ENCODE measurements at regions not wholly inside any gene's neighbourhood (a gene's known extent, or its start where the extent isn't known, plus 50 kb on each side); places are given as distances from the start of the nearest gene placed in this dataset.

DNA sequence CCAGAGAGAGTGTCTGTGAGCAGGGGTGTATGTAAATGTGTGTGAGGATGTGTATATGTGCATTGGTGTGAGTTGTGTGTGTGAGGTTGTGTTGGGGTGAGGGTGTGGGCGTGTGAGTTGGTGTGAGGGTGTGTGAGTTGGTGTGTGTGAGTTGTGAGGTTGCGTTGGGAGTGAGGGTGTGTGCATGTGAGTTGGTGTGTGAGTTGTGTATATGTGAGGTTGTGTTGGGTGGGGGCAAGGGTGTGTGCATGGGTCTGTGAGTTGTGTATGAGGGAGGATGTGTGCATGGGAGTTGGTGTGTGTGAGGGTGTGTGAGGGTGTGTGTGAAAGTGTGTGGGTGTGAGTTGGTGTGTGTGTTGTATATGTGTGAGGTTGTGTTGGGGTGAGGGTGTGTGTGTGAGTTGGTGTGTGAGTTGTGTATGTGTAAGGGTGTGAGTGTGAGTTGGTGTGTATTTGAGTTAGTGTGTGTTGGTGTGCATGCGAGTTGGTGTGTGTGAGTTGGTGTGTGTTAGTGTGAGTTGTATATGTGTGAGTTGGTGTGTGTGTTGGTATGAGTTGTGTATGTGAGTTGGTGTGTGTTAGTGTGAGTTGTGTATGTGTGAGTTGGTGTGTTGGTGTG is 161.6 kb upstream of the IER5L start:
- no peak for TF ChIP-seq CTCF (IDR thresholded peaks at IDR 0.05; ENCODE audit: low read depth, low read length)
- TF ChIP-seq EZH2phosphoT487 (IDR thresholded peaks at IDR 0.05; ENCODE audit: low read depth) = no peak
